GM12892 (cell line): ENCODE measurements at regions not wholly inside any gene's neighbourhood (a gene's known extent, or its start where the extent isn't known, plus 50 kb on each side); places are given as distances from the start of the nearest gene placed in this dataset.

Experiments used
- DNase-seq: peaks from one replicate; pipeline ENCODE4 v3.0.0; 2011; ENCODE audit not compliant: insufficient read length
- FAIRE-seq: peaks from 2 replicates; lab custom pipeline; 2011; peaks lifted over from hg19 to GRCh38; lab: Jason Lieb, UNC
- POLR2A ChIP-seq: IDR thresholded peaks from 2 replicates; pipeline ENCODE4 v1.6.1; 2011; ENCODE audit warnings: low read depth, low read length, control low read depth
- POLR2AphosphoS5 ChIP-seq: IDR thresholded peaks from 2 replicates; pipeline ENCODE4 v1.6.1; 2011; ENCODE audit warnings: low read depth, low read length, control low read depth
- TAF1 ChIP-seq: IDR thresholded peaks from 2 replicates; pipeline ENCODE4 v1.6.1; 2011; ENCODE audit warnings: low read depth, mild to moderate bottlenecking, control low read depth, low read length, borderline replicate concordance

GRCh38 chr7:24129597-24129996 is 154.4 kb upstream of the NPY start:
- TF ChIP-seq TAF1 (no peak), POLR2A (no peak), POLR2AphosphoS5 (no peak)
- FAIRE-seq (no peak), DNase-seq (no peak)

- FAIRE-seq: no peak
- TF ChIP-seq POLR2A (no peak), POLR2AphosphoS5 (no peak), TAF1 (no peak)
- DNase-seq: no peak
Measured at GRCh38 chr7:24130631-24131030, 153.4 kb upstream of the NPY start.

- peak; percentile 53 for FAIRE-seq
- DNase-seq: no peak
- TF ChIP-seq POLR2A (no peak), POLR2AphosphoS5 (no peak), TAF1 (no peak)
Measured at GRCh38 chr7:24133691-24134090, 150.3 kb upstream of the NPY start.

- no peak for DNase-seq
- TF ChIP-seq POLR2AphosphoS5 (no peak), POLR2A (no peak), TAF1 (no peak)
- FAIRE-seq: no peak
Measured at GRCh38 chr7:24134535-24134934, 149.5 kb upstream of the NPY start.

- TF ChIP-seq POLR2AphosphoS5: no peak
- no peak for TF ChIP-seq POLR2A
- TF ChIP-seq TAF1: no peak
- DNase-seq (no peak), FAIRE-seq (peak; percentile 63)
Measured at GRCh38 chr7:24135003-24135817, 148.8 kb upstream of the NPY start.

GRCh38 chr7:24137338-24137737 is 146.7 kb upstream of the NPY start:
- TF ChIP-seq POLR2AphosphoS5 (no peak), POLR2A (no peak), TAF1 (no peak)
- no peak for FAIRE-seq
- DNase-seq: no peak

GRCh38 chr7:24138343-24138742 is 145.6 kb upstream of the NPY start:
- FAIRE-seq (no peak), DNase-seq (no peak)
- TF ChIP-seq POLR2AphosphoS5 (no peak), POLR2A (no peak), TAF1 (no peak)

- no peak for FAIRE-seq
- TF ChIP-seq POLR2A: no peak
- no peak for TF ChIP-seq TAF1
- TF ChIP-seq POLR2AphosphoS5: no peak
- no peak for DNase-seq
Measured at GRCh38 chr7:24140001-24140400, 144.0 kb upstream of the NPY start.

- no peak for FAIRE-seq
- no peak for TF ChIP-seq POLR2A
- no peak for TF ChIP-seq POLR2AphosphoS5
- no peak for TF ChIP-seq TAF1
- no peak for DNase-seq
Measured at GRCh38 chr7:24141874-24142509, 142.0 kb upstream of the NPY start.

- no peak for FAIRE-seq
- TF ChIP-seq POLR2AphosphoS5 (no peak), POLR2A (no peak), TAF1 (no peak)
- no peak for DNase-seq
Measured at GRCh38 chr7:24143547-24143946, 140.4 kb upstream of the NPY start.

- no peak for FAIRE-seq
- TF ChIP-seq TAF1: no peak
- no peak for TF ChIP-seq POLR2A
- TF ChIP-seq POLR2AphosphoS5: no peak
- no peak for DNase-seq
Measured at GRCh38 chr7:24151944-24152343, 132.0 kb upstream of the NPY start.
